ENCODE measurements at regions not wholly inside any gene's neighbourhood (a gene's known extent, or its start where the extent isn't known, plus 50 kb on each side); places are given as distances from the start of the nearest gene placed in this dataset.

GRCh38 chr13:26813980-26814348, 53.4 kb upstream of the GPR12 start (continued):
- TF ChIP-seq ZNF384 (IDR thresholded peaks at IDR 0.05; ENCODE audit: borderline replicate concordance, low read depth, low read length) = no peak
- no peak for TF ChIP-seq EZH2 (IDR thresholded peaks at IDR 0.05; ENCODE audit: borderline replicate concordance, control insufficient read depth, low read depth, low read length)
- TF ChIP-seq ZNF592 (IDR thresholded peaks at IDR 0.05) = no peak
- no peak for TF ChIP-seq TCF3 (IDR thresholded peaks at IDR 0.05; ENCODE audit: borderline replicate concordance, insufficient read depth, low read depth, low read length)
- no peak for TF ChIP-seq PKNOX1 (IDR thresholded peaks at IDR 0.05)

- ChIA-PET CTCF (no interaction called here), POLR2A (no interaction called here), SMC1A (ENCODE audit: uncharacterized antibody, unreplicated experiment) (interaction anchor here (1.8 kb wide), 1 partner anchor 10 kb away, joined by 3 read pairs; no protein-coding TSS in a partner anchor), RAD21 (ENCODE audit: unreplicated experiment) (no interaction called here)
- Histone ChIP-seq H3K4me3 (no peak overlapping the region), H3K9ac (ENCODE audit: control insufficient read depth, insufficient read depth, low read length) (no peak overlapping the region), H2AFZ (ENCODE audit: control insufficient read depth, low read depth, low read length) (no peak overlapping the region), H3K4me1 (ENCODE audit: control insufficient read depth, insufficient read depth, low read length) (no peaks in the 10 kb centered on the region), H3K27me3 (replicated peaks in 1 of 2; ENCODE audit: control insufficient read depth in 2 of 2, insufficient read depth in 2 of 2, low read length in 1 of 2) (peaks cover 0 to 4% of the 10 kb centered on the region in 2 experiments; a peak in 1 of 4 replicates), H3K9me3 (replicated peaks; ENCODE audit: control insufficient read depth, insufficient read depth, low read length) (no peaks in the 10 kb centered on the region), H3K4me2 (ENCODE audit: control insufficient read depth, insufficient read depth) (no peak overlapping the region), H3K27ac (ENCODE audit: control insufficient read depth, insufficient read depth) (no peak overlapping the region), H4K20me1 (ENCODE audit: control insufficient read depth, insufficient read depth) (no peaks in the 10 kb centered on the region), H3K79me2 (ENCODE audit: control insufficient read depth, insufficient read depth, low read length) (no peaks in the 10 kb centered on the region), H3K36me3 (ENCODE audit: control insufficient read depth in 2 of 2, insufficient read depth in 2 of 2, low read length in 1 of 2) (no peaks in the 10 kb centered on the region)
- FAIRE-seq = no peak
- no TSS peak for BruUV-seq (replicated peaks)
- in situ Hi-C loops (cut with MboI) = no loop called here
- intact Hi-C loops (cut with micrococcal nuclease; ENCODE audit: unreplicated experiment) = no loop called here
- no peak for ATAC-seq
- DNase-seq (ENCODE audit: low read depth, low spot score) = no peak
- 33% methylated on average over 10 of the region's 10 CpGs for WGBS (ENCODE audit: insufficient coverage, insufficient replicate concordance, low lambda C conversion rate, missing lambda C conversion rate)
- TF ChIP-seq ZNF622 (IDR thresholded peaks at IDR 0.05) (no peak), USF2 (IDR thresholded peaks at IDR 0.05; ENCODE audit: borderline replicate concordance, low read depth, low read length) (no peak), ZZZ3 (IDR thresholded peaks at IDR 0.05; ENCODE audit: control insufficient read depth, insufficient read length, low read depth) (no peak), POLR2AphosphoS5 (IDR thresholded peaks at IDR 0.05; ENCODE audit: low read length) (no peak), MYC (IDR thresholded peaks at IDR 0.05; ENCODE audit: insufficient read depth, insufficient read length, insufficient replicate concordance, low read length, severe bottlenecking) (no peak), ATF3 (IDR thresholded peaks at IDR 0.05; ENCODE audit: borderline replicate concordance, extremely low read depth, low read depth, low read length) (no peak), SREBF1 (IDR thresholded peaks at IDR 0.05; ENCODE audit: low read length) (no peak), USF1 (IDR thresholded peaks at IDR 0.05; ENCODE audit: borderline replicate concordance, extremely low read length, insufficient read depth, low read depth, low read length) (no peak), CEBPB (IDR thresholded peaks at IDR 0.05; ENCODE audit: borderline replicate concordance in 1 of 2, low read depth in 2 of 2, low read length in 2 of 2) (no peak)
These were observed 52.9 kb upstream of the GPR12 start for GRCh38 chr13:26813321-26813979.

Data from GM12878 (cell line).